Smooth muscle cell (in vitro differentiated cells): ENCODE measurements at regions not wholly inside any gene's neighbourhood (a gene's known extent, or its start where the extent isn't known, plus 50 kb on each side); places are given as distances from the start of the nearest gene placed in this dataset.

Source experiments
- DNase-seq: peaks from one replicate; lab custom pipeline; 2025; ENCODE audit not compliant: unreplicated experiment; lab: John Stamatoyannopoulos, UW
- H2AFZ ChIP-seq: fragments of 200-600 bp; sonication (generic); 2 replicates; pipeline ENCODE4 v1.6.0; 2016; ENCODE audit warnings: antibody characterized with exemption, low read depth, mild to moderate bottlenecking
- H3F3A ChIP-seq: fragments of 200-600 bp; sonication (generic); 2 replicates; pipeline ENCODE4 v1.6.0; 2017; ENCODE audit warnings: antibody characterized with exemption, low read depth
- H3K27ac ChIP-seq: fragments of 200-600 bp; sonication (generic); 2 replicates; pipeline ENCODE4 v1.5.1; 2016; ENCODE audit warnings: low read depth, mild to moderate bottlenecking
- H3K27me3 ChIP-seq: fragments of 200-600 bp; sonication (generic); 2 replicates; pipeline ENCODE4 v1.6.1; 2016; ENCODE audit warnings: low read depth, mild to moderate bottlenecking
- H3K36me3 ChIP-seq: fragments of 200-600 bp; sonication (generic); 2 replicates; pipeline ENCODE4 v1.5.1; 2016; ENCODE audit warnings: low read depth
- H3K4me1 ChIP-seq: fragments of 200-600 bp; sonication (generic); 2 replicates; pipeline ENCODE4 v1.5.1; 2016; ENCODE audit warnings: low read depth
- H3K4me2 ChIP-seq: fragments of 200-600 bp; sonication (generic); 2 replicates; pipeline ENCODE4 v1.6.0; 2016; ENCODE audit warnings: mild to moderate bottlenecking
- H3K4me3 ChIP-seq: fragments of 200-600 bp; sonication (generic); 2 replicates; pipeline ENCODE4 v1.5.1; 2016; ENCODE audit warnings: mild to moderate bottlenecking
- H3K79me2 ChIP-seq: fragments of 200-600 bp; sonication (generic); 2 replicates; pipeline ENCODE4 v1.6.0; 2016; ENCODE audit warnings: low read depth, mild to moderate bottlenecking
- H3K9ac ChIP-seq: fragments of 200-600 bp; sonication (generic); 2 replicates; pipeline ENCODE4 v1.6.0; 2016; ENCODE audit warnings: low read depth
- H3K9me3 ChIP-seq: fragments of 200-600 bp; sonication (generic); replicated peaks from 2 replicates; pipeline ENCODE4 v1.5.1; 2016; ENCODE audit warnings: low read depth
- H4K20me1 ChIP-seq: fragments of 200-600 bp; sonication (generic); 2 replicates; pipeline ENCODE4 v1.6.0; 2016; ENCODE audit warnings: low read depth
- WGBS: methylation state at CpG from one replicate; pipeline ENCODE4 v1.1.7; 2016; ENCODE audit warnings: low lambda C conversion rate; 5-methylcytosine and 5-hydroxymethylcytosine counted together
- TF ChIP-seq, protein P1 (sequence below): fragments of 200-600 bp; sonication (generic); IDR thresholded peaks from 2 replicates; pipeline ENCODE4 v1.5.1; 2017; ENCODE audit warnings: borderline replicate concordance, mild to moderate bottlenecking, antibody characterized with exemption; ENCODE audit not compliant: insufficient read depth, poor library complexity, severe bottlenecking

DNA sequence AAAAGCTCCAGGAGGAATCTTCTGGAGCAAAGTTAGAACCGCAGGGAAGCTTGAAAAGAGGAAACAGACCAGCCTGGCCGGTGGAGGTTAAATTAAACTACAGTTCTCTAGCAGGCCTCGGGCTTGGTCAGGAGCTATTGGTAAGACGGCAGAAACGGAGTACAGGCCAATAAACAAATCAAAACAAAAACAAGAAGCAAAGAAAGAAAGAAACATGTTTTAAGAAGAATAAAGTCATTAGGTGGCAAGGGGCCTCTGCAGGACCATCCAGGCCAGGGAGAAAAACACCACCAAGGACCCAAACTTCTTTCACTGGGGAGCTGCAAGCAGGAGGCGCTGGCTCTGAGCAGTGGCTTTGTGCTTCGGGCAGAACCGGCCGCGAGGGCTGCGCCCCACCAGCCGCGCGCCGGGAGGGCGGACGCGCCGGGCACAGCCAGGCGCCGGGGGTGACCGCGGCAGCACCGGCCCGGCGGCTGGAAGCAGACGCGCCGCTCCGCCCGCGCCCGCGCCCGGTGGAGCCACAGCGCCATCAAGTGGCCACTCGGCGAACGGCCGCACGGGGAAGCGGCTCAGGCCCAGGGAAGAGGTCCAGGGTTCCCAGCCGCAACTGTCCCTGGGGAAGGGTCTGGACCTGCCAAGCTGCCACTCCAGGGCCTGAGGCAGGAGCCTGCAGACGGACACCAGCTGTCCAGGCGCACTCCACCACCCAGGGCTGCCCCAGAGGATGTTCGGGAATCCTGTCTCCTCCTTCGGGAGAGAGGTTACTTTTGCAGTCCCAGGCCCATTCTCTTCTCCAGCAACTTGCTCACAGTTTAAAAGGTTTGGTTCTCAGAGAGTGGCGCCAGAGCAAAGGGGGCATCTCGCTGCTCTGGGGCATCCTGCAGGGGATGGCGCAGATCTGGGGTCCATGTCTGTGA lies 419.4 kb downstream of the SOX9 start:
- H3K27ac ChIP-seq = peak overlapping the region; percentile 76
- H3K4me3 ChIP-seq = peak overlapping the region; percentile 44
- peaks cover 8% of the 10 kb centered on the region for H3F3A ChIP-seq
- peak overlapping the region; percentile 75 for H2AFZ ChIP-seq
- H3K4me2 ChIP-seq = peak overlapping the region; percentile 84
- H3K36me3 ChIP-seq = no peaks in the 10 kb centered on the region
- peaks cover 14% of the 10 kb centered on the region for H3K4me1 ChIP-seq
- peak overlapping the region; percentile 27 for H3K9ac ChIP-seq
- WGBS = 10% methylated on average over 41 of the region's 50 CpGs
- peaks cover 69% of the 10 kb centered on the region for H4K20me1 ChIP-seq
- TF ChIP-seq, protein P1, sequence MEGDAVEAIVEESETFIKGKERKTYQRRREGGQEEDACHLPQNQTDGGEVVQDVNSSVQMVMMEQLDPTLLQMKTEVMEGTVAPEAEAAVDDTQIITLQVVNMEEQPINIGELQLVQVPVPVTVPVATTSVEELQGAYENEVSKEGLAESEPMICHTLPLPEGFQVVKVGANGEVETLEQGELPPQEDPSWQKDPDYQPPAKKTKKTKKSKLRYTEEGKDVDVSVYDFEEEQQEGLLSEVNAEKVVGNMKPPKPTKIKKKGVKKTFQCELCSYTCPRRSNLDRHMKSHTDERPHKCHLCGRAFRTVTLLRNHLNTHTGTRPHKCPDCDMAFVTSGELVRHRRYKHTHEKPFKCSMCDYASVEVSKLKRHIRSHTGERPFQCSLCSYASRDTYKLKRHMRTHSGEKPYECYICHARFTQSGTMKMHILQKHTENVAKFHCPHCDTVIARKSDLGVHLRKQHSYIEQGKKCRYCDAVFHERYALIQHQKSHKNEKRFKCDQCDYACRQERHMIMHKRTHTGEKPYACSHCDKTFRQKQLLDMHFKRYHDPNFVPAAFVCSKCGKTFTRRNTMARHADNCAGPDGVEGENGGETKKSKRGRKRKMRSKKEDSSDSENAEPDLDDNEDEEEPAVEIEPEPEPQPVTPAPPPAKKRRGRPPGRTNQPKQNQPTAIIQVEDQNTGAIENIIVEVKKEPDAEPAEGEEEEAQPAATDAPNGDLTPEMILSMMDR = peak; percentile 88
- no peaks in the 10 kb centered on the region for H3K9me3 ChIP-seq
- no peaks in the 10 kb centered on the region for H3K27me3 ChIP-seq
- peaks cover 12% of the 10 kb centered on the region for H3K79me2 ChIP-seq
- peak; percentile 70 for DNase-seq

DNA sequence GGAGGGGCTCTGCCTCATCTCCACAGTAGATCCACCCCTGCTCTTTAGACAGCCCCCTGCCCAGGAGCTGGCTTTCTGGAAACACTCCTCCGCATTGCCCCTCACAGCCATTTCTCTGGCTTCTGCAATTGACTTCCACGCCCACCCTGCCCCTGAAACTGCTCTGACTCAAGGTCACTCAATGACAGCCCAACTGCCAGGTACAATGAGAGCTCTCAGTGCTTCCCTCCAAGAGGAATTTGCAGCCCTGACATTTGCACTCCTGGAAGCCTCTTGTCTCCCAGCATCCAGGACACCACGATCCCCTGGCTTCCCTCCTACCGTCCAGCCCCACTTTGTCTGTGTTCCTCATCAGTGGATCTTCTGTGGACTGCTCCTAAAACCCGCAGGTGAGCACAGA lies 421.5 kb downstream of the SOX9 start:
- Histone ChIP-seq H3K4me1 (peaks cover 14% of the 10 kb centered on the region), H3K9me3 (no peaks in the 10 kb centered on the region), H3F3A (peaks cover 8% of the 10 kb centered on the region), H4K20me1 (peaks cover 58% of the 10 kb centered on the region), H3K9ac (no peak overlapping the region), H2AFZ (no peak overlapping the region), H3K27ac (no peak overlapping the region), H3K27me3 (no peaks in the 10 kb centered on the region), H3K4me2 (no peak overlapping the region), H3K79me2 (peaks cover 10% of the 10 kb centered on the region), H3K4me3 (no peak overlapping the region), H3K36me3 (no peaks in the 10 kb centered on the region)
- 92% methylated on average over 5 of the region's 5 CpGs for WGBS
- TF ChIP-seq, protein P1 = no peak
- no peak for DNase-seq

DNA sequence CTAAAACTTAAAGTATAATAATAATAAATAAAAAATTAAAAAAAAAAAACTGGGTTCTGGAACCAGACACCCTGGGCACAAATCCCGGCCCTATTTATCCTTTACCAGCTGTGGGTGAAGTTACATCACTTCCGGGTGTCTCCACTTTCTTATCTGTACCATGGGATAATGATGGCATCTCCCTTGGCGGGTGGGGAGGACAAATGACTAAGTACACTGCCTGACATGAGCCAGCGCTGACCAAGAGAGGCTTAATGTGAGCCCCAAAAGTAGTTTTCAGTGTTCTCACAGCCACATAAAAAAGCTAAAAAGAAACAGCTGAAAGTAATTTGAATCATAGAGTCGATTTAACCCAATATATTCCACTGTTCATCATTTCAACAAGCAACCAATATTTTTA lies 424.9 kb downstream of the SOX9 start:
- H3K4me3 ChIP-seq = no peak overlapping the region
- H3K27me3 ChIP-seq = no peaks in the 10 kb centered on the region
- H3K9ac ChIP-seq = no peak overlapping the region
- no peak for DNase-seq
- TF ChIP-seq, protein P1 = no peak
- H3K27ac ChIP-seq = no peak overlapping the region
- H3K4me2 ChIP-seq = no peak overlapping the region
- no peaks in the 10 kb centered on the region for H3F3A ChIP-seq
- H3K9me3 ChIP-seq = no peaks in the 10 kb centered on the region
- H3K4me1 ChIP-seq = no peaks in the 10 kb centered on the region
- H3K36me3 ChIP-seq = no peaks in the 10 kb centered on the region
- peaks cover 29% of the 10 kb centered on the region for H3K79me2 ChIP-seq
- WGBS = 73% methylated on average over 5 of the region's 5 CpGs
- no peak overlapping the region for H2AFZ ChIP-seq
- peaks cover 50% of the 10 kb centered on the region for H4K20me1 ChIP-seq
